Superior temporal gyrus (tissue), 1 donor: ENCODE measurements at regions not wholly inside any gene's neighbourhood (a gene's known extent, or its start where the extent isn't known, plus 50 kb on each side); places are given as distances from the start of the nearest gene placed in this dataset.

Experiments
- DNase-seq: peaks from one replicate; pipeline ENCODE4 v3.0.0-alpha.2; 2016; ENCODE audit errors: extremely low spot score

DNA sequence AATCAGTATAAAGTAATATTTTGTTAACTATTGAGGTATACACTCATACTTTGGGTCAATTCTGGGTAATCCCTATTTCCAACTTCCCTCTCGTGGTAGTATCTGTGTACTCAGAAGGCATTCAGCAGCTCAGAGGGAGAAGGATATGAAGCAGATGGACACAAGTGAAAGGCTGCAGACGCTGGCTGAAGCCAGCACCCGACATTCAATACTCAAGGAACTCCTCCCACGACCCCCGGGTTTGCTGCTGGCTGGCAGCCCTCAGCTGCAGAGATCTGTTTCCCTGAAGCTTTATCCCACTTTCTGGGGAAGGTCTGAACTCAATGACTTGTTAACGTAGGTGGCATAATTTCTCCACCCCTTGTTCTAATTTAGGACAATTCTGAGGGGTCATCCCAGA, 847.3 kb upstream of the SOX11 start:
- no peak for DNase-seq

DNA sequence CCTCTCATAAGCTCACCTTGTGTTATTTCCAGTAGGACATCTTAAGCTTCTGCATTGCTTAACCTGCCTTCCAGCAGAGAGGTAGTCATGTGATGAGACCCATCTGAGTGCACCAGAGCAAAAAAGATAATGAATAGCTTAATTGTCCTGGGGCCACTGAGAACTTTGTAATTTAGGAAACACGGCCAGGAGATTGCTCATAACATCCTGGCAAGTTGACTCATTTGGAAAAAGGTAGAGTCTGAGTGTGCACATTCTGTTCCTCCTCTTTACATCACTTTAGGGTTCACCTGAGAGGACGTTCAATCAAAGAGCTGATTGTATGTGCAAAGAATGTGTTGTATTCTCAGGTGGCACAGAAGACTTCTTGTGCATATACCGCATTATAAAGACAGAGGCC, 830.2 kb upstream of the SOX11 start:
- no peak for DNase-seq

DNA sequence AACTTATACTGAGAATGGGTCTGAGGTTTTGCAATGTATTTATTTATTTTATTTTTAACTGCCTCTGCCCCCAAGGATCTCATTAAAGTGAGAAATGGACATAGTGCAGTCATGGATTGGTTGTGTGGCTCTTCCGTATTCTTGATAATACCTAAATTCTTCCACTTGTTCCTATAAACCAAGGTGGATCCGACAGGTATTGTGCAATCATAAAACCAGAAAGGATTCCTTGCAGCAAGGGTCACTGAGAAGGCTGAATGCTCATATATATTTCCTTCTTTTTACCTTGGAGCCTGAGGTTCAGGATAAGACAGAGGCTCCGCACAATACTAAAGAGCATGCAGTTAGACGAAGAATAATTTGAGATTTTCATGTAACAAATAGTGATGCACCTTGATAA, 826.0 kb upstream of the SOX11 start:
- DNase-seq, result no peak

DNA sequence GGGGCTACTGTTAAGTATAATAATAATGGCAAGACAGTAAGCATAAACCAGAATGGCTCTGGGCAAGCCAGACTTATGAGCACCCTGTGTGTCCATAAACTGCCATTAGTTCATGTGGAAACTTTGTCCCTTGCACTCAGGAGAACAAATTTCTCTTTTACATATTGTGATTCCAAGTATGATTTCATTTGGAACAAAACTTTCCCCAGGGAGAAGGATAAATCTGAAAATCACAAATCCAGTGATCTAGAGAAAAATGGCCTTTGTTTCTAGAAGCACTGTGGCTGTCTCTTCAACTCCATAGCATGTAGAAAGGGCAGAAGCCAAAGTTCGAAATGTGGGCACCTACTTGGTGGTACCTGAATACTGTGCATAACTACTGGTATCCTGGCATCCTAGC, 823.7 kb upstream of the SOX11 start:
- no peak for DNase-seq

DNA sequence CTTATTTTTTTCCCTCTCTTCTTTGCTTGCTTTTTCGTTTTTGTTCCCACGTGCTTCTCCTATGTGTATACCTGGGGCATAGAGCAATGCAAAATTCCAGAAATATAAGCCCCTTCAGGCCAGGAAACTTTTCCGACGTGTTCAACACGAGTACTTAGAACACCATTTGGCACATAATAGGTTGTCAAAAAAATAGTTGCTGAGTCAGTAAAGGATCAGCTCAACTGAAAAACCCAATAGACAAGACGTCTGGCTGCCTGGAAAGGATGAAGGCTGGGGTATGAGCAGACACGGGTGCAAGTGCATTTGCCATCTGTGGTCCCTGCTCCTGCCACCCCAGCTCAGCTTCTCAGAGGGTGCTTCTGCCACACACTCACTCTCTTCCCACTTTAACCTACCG, 823.0 kb upstream of the SOX11 start:
- no peak for DNase-seq

DNA sequence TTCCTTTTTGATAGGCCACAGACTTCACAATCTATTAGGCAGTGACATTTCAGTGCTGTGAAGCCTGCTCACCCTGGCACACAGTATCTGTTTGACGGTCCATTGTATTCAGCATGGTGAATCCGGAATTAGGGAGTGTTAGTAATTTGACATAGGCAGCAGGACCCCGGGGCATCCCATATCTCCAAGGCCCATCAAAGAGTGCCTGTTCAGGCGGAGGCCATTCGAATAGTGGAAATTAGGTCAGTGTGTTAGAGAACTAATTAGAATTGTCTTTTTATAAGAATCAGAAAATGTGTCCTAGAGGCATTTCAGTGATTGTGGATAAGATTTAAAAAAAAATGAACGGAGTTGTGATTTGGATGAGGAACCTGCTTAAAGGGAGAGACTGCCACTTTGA, 818.8 kb upstream of the SOX11 start:
- no peak for DNase-seq

DNA sequence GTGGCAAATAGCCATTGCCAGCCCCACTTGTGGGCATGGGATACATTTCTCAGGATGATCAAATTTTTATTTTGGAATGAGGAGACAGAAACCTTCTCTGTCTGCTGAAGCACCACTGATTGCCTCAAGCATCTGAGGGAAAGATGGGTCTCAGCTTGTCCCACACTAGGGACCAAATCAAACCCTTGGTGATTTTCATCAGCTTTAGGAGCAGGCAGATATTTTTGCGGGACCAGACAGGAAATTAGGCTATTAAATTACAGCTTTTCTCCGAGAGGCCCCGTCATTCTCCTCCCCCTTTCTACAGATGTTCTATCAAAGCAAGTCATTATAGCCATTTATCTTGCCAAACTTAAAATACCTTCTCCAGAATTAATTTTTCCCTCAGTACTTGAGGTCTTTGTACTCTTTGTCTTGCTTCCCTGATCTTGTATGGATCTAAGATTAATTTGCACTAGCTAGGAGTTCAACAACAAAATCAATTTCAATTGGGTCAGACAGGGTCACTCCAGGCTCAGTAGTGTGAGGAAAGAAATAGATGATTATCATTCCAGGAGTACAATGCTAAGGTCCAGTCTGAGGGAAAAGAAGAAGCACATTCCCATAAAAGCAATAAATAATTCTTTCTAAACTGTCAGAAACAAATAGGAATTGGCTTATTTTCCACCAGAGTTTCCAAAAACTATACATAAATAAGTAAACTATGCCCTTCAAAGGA, 818.1 kb upstream of the SOX11 start:
- no peak for DNase-seq

DNA sequence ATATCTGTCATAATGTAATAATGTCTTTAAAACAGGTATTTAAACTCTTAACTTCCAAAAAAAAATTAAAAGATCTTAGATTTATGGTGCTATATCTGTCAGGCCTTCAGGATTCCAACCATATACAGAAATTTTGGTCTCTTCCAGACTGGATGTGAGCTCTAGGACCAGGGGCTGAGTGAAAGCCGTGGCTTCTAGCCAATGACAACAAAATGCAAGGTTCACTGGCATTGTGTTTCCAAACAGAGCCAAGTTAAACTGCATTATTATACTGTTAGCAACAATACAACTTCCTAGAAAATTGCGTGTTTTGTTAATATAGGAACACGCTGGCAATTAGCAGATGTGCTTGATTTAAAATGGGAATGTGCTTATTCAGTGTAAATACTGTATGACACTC, 809.8 kb upstream of the SOX11 start:
- no peak for DNase-seq

DNA sequence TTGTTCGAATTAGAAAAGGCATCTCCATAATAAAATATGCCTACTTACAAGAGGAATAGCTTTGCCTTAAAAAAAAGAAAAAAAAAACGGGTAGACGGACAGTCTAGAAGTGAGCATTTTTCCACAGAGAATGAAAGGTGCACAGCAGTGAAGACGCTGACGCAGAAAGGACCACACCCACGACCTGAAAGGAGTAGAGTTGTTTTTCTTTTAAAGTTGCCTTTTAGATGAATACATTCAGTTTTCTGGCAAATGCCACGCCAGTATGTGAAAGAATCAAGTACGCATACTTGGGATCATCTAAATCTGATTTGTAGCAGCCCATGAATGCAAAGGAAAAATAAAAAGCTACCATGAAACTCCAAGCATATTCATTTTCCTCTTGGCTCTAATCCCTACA, 809.2 kb upstream of the SOX11 start:
- DNase-seq, result no peak

DNA sequence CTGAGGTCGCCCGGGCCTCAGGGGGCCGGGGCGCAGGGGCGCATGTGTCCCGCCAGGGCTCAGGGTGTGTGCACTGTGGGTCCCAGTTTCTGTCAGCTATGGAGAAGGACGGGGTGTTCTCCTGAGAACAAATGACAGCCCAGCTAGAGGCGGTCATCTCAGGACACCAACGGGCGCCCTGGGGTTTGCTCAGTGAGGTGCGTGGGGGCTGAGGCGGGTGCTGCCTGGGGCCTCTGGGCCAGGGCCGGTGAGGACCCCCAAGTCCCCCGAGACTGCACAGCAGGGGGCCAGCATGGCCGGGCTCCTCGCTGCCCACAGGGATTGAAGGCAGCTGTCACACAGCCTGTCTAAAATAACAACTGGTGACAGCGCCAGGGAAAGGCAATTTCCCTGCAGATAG, 808.8 kb upstream of the SOX11 start:
- no peak for DNase-seq

DNA sequence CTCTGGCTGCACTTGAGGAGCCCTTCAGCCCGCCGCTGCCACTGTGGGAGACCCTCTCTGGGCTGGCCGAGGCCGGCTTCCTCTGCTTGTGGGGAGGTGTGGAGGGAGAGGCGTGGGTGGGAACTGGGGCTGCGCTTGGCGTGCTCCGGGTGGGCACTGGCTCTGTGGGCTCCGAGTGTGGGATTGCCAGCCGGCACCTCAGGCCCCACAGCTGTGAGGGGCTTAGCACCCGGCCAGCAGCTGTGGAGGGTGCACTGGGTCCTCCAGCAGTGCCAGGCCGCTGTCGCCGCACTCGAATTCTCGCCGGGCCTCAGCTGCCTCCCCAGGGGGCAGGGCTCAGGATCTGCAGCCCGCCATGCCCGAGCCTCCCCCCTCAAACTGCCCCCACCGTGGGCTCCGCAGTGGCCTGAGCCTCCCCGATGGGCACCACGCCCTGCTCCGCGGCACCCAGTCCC, 808.0 kb upstream of the SOX11 start:
- DNase-seq, result no peak

DNA sequence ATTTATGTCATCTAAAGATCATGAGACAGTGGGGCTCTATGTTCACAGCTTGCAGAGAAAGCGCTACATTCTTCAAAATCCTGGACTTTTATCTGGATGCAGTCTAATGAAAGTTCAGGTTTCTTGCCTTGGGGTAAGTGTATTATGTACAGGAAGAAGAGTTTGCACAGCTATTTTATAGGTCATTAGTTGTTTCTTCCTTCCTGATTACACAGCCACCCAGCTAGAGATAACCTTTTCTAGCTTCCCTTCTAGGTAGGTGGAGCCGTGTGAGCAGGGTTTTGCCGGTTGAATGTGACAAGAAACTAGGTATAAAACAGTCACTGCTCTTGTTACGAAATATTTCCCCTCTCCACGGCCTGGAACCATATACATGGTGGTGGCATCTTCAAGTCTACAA, 800.8 kb upstream of the SOX11 start:
- DNase-seq, result no peak

DNA sequence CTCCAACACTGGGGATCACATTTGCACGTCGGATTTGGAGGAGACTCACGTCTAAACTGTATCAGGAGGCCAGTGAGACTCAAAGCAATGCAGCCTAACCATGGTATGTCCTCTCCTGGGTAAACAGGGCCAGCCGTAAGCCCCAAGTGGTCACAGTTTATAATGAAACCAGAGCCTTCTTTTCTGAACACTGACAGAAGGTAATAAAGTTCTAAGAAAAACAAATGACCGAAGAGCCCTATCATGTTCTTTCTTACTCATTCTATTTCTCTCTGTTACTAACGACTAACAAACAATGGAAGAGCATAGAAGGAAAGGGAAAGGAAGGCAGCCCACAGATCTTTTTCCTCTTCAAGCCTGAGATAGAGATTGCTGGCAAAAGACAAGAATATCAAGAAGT, 796.8 kb upstream of the SOX11 start:
- DNase-seq, result no peak

DNA sequence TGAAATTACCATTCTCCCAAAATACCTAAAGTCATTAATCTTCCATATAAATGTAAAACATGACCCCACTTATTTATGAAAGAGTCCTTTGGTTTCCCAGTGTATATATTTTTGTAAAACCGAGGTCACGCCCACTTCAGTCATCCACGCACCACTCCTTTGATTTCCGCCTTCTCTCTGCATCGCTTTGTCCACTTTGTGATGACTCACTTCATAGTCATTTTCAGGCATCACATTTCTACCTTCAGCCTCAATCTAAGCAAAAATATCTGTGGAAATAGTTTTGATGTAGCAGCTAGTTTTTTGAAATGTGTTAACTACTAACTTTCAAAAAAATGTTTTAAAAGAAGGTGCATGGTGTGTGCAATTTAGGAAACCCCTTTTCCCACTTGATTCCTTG, 793.5 kb upstream of the SOX11 start:
- no peak for DNase-seq

DNA sequence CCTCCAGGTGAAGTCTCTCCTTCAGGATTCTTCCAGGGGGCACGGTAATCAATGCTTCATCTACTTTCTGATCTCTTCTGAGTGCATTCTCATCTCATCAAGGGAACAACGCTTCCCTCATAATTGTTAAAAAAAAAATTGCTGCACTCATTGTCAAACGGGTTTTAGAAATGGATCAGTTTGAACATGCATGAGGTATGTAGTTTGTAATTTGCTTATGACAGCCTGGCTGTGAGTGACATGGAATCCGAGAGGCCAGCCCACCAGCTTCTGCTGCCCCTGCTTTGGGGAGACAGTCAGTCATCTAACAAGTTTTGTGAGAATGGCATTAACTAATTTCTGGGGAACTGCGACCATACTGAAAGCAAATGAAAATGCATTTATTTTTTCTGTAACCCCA, 791.9 kb upstream of the SOX11 start:
- no peak for DNase-seq

DNA sequence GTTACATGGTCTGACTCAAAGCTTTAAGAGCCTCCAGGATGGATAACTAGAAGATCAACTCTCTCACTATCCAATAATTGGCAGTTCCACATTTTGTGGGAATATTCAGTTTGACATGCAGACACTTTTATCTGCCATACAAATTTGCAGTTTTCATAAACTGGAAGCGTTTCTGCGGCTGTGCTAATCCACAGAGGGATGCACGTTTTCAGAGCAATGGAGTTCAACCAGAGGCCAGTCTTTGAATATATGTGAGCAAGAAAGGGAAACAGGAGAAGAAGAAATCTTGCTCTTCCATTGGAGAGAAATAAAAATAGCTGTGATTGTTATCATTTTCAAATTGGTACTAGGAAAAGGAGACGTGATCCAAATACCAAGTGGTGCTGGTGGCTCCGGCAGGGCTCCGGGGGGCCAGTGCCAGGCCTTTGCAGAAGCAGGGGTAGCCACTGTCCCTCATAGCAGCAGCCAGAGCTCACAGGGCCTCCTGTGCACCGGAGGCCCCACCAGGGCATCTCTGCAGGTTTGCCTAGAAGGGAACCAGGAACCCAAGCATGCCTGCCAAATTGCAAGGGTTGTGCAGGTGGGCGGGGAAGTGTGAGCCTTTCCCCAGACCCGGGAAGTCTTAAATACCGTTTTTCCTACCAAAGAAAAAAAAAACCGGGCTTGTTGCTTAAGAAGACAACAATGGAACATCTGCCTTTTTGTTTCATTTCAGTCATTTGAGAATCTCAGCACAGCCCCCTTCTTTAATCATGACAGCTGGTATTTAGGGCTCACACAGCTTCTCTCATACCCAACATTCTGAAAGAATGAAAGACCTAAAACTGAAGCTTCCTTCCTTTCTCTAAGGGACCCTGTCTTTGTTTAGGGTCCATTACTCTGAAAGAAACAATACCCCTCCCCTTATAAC, 791.1 kb upstream of the SOX11 start:
- DNase-seq, result no peak

DNA sequence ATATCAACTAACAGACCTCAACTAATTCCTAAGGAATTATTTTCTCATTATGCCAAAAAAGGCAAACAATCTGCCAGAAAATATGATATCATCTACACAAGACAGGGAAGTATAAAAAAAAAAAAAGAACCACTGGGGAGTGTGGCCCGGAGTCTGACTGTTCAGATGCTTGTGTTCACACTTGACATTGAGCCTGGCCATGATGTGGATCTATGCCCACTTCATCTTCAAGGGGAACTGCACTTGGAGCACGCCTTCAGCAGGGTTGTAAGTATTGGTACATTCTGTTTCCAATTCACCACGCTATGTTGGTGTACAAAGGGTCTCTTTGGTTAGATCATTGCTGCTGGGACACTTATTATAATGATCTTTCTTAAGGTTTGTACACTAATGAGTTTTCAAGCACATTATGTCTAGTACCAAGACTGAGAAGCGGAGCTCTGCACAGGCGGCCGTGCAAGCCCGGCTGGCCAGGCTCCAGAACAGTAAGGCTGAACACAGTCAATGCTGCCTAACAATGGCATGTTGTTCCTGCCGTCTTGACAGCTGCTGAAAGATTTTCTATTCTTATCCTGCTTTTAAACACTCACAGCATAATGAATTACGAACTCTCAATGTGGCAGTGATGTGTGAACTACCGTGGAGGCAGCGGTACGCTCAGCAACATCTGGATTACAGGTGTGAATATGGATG, 788.4 kb upstream of the SOX11 start:
- DNase-seq, result peak; percentile 24

DNA sequence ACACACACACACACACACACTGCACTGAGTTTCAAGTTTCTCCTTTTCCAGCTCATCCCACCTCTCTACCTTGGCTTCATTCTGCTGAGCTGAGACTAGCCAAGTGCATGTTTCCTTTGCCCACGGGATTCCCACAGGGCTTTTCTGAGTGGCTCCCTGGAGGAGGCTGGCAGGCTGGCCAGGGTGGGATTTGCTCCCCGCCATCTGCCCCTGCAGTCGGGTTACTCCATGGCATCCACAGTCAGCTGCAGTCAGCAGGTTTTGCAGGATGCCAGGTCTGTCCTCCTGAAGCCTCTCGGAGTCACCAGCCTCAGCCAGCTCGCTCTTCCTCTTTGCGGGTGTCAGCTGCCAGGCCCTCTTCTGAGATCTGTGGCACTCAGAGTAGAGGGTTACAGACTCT, 783.7 kb upstream of the SOX11 start:
- DNase-seq, result no peak

DNA sequence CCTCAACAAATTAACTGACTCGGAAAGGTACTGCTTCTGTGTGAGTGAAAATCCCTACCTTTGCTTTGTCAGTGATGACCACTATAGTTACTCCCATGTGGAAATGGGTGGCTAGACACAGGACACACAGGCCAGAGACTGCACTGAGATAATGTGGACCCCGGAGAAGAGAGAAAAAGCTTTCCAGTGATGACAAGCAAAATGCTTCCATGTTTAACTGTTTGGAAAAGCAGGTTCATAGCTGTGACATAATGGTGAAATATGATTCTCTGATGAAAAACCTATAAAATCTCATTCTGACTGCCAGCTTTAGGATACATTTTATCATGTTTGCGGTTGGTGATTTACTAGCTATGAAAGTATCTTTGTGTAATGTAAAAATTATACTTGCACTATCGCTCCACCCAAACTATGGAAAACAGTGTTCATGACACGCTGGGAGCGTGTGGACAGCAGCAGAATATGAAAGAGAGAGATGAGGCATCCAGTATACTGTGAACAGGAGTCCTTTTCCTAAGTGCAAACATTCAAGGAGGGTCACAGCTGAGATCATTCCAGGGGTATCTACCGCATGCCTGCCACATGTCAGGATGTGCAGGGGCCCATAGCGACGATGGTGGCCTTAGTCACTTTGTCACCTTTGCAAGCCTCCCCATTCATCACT, 782.7 kb upstream of the SOX11 start:
- no peak for DNase-seq

DNA sequence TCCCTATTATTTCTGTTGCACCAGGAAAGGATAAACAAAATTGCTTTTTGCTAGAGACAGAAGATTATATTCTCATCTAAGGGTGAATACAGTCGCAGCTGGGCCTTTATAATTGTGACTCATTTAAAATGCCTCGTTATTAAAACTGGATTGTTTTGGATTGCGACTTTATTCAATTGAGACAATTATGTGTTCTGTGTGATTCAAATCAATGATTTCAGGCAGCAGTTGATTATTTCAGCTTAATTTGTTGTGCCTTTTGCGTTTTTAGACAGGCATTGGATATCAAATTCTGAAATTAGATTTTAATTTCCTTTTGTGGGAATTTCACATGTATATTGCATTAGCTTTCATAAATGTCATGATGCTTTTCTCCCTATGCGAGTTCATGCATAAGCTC, 778.1 kb upstream of the SOX11 start:
- DNase-seq, result no peak

DNA sequence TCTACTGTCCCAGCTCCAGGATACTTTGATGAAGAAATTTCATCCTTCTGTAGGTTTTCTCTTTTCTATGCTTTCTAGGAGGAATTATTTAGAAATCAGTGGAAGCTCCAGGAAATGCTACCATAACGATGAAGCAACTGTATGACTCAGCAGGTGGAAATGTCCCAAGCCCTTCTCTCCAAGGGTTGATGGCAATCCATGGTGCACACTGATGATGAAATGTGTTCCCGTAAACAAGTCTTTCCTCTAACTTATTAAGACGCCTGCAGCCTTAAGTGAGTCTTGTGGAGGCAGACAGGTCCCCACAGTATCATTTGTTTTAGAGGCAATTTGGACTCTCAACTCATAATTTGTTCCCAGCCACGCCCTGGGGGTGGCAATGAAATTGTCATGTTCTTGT, 777.6 kb upstream of the SOX11 start:
- no peak for DNase-seq

DNA sequence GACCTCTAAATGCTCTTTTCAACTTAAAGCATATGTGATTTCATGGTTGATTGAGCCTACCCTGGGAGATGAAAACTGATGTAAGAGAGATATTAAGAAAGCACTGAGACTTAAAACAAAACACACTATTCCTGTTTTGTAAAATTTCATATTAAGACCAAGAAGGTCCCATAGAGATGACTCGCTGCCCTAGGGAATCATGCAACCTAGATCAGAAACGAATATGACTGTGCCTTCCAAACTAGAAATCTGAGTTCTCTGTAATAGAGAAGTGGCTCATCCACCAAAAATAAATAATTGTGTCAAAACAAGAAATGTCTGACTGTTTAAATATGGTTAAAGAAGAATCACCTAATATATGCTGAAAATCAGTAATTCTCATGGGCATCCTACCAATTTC, 776.8 kb upstream of the SOX11 start:
- DNase-seq, result no peak
